ENCODE measurements at regions not wholly inside any gene's neighbourhood (a gene's known extent, or its start where the extent isn't known, plus 50 kb on each side); places are given as distances from the start of the nearest gene placed in this dataset.

DNA sequence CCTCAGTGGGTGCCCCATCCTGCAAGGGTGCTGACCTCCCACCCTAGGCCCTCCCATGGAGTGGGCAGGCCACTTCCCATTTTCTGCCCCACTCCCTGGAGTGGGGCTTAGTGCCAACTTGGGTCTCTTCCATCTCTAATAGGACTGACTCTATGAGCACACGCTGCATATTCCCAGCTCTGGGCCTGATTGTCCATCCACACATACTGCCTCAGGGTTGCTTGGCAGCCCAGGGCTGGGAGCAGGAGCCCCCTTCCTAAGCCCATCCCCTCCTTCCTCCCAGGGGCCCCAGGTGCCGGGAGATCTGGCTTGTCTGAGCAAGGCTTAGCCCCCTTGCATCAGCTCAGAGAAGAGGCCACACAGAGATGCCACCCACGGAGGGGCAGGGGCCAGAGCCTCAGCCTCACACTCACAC lies 55.1 kb downstream of the PJA1 start:
- H3K4me2 ChIP-seq (ENCODE audit: low read length) = no peak overlapping the region
- H3K79me2 ChIP-seq = no peaks in the 10 kb centered on the region
- H3K9me3 ChIP-seq (ENCODE audit: control insufficient read depth, low read length) = no peaks in the 10 kb centered on the region
- peaks cover 38% of the 10 kb centered on the region for H3K4me1 ChIP-seq
- H3K27me3 ChIP-seq (ENCODE audit: control insufficient read depth, insufficient read depth, low read length) = no peaks in the 10 kb centered on the region
- H3K9ac ChIP-seq = no peak overlapping the region
- H3K36me3 ChIP-seq (ENCODE audit: control insufficient read depth, insufficient read depth, low read length) = no peaks in the 10 kb centered on the region
- H2AFZ ChIP-seq = no peak overlapping the region
- TF ChIP-seq, protein P1, sequence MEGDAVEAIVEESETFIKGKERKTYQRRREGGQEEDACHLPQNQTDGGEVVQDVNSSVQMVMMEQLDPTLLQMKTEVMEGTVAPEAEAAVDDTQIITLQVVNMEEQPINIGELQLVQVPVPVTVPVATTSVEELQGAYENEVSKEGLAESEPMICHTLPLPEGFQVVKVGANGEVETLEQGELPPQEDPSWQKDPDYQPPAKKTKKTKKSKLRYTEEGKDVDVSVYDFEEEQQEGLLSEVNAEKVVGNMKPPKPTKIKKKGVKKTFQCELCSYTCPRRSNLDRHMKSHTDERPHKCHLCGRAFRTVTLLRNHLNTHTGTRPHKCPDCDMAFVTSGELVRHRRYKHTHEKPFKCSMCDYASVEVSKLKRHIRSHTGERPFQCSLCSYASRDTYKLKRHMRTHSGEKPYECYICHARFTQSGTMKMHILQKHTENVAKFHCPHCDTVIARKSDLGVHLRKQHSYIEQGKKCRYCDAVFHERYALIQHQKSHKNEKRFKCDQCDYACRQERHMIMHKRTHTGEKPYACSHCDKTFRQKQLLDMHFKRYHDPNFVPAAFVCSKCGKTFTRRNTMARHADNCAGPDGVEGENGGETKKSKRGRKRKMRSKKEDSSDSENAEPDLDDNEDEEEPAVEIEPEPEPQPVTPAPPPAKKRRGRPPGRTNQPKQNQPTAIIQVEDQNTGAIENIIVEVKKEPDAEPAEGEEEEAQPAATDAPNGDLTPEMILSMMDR (IDR thresholded peaks at IDR 0.05) = no peak
- H3K4me3 ChIP-seq (ENCODE audit: low read depth, low read length) = no peak overlapping the region
- H3K27ac ChIP-seq = peak overlapping the region; percentile 63

GRCh38 chrX:69109706-69110105 lies 55.5 kb downstream of the PJA1 start:
- Histone ChIP-seq H3K27ac (peak overlapping the region; percentile 63), H3K4me2 (ENCODE audit: low read length) (no peak overlapping the region), H3K9me3 (ENCODE audit: control insufficient read depth, low read length) (no peaks in the 10 kb centered on the region), H3K9ac (no peak overlapping the region), H3K4me3 (ENCODE audit: low read depth, low read length) (no peak overlapping the region), H3K79me2 (no peaks in the 10 kb centered on the region), H3K4me1 (peaks cover 38% of the 10 kb centered on the region), H3K36me3 (ENCODE audit: control insufficient read depth, insufficient read depth, low read length) (no peaks in the 10 kb centered on the region), H3K27me3 (ENCODE audit: control insufficient read depth, insufficient read depth, low read length) (no peaks in the 10 kb centered on the region), H2AFZ (no peak overlapping the region)
- TF ChIP-seq, protein P1 (IDR thresholded peaks at IDR 0.05) = no peak

DNA sequence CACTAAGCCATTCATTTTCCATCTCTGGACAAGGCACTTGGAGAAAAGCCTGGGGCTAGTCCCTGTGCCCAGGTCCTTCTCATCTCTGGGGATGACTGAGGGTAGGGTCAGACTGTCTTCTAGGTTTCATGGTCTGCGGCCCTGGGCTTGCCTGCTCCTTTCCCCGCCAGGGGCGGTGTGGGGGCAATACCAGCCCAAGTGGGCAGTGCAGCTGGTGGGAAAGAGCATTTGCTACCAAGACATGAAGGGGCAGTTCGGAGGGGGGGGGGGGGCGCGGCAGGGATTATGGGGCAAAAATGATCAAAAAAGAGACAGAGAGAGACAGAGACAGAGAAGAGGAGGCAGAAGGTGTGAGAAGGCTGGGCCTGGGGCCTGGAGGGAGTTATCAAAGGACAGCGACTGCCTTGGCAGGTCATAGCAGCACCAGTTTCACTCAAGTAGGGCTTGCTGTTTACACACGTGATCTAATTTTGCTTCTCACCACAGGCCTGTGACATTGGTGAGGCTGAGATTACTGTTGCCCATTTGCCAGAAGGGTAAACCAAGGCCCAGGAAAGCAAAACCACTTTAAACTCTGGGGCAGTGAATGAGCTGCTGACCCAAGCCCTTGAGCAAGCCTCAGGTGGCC lies 56.1 kb downstream of the PJA1 start:
- TF ChIP-seq, protein P1 (IDR thresholded peaks at IDR 0.05) = no peak

DNA sequence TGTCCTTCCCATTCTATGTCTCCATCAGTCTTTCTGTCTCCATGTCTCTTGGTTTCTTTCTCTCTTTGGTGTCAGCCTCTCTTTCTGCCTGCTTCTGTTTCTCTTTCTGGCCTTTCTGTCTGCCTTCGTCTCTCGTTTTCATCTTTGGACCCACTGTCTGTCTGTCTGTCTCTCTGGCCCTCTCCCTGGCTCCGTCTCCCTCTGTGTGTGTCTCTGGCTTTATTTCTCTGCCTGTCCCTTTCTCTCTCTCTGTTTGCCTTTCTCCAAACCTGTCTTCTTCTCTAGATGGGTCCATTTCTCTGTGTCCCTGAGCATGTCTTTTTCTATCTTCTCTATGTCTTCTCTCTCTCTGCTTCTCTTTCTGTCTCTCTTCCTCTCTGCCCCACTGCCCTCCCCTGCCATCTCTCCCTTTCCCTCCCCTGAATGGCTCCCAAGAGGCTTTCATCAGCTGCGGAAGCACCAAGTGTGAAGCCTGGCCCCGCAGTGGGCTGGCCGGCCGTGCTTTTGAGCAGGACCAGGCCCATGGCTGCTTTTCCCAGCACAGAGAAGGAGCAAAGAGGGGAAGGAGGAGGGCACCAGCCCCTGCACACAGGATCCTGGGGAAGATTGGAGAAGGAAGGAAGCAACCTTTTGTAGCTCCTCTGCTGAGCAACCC lies 57.4 kb downstream of the PJA1 start:
- peaks cover 54% of the 10 kb centered on the region for H3K4me1 ChIP-seq
- TF ChIP-seq, protein P1 (IDR thresholded peaks at IDR 0.05) = no peak

More for the DNA sequence above, 56.1 kb downstream of the PJA1 start:
- H3K9ac ChIP-seq = no peak overlapping the region
- peak overlapping the region; percentile 63 for H3K27ac ChIP-seq
- no peaks in the 10 kb centered on the region for H3K27me3 ChIP-seq (ENCODE audit: control insufficient read depth, insufficient read depth, low read length)
- no peak overlapping the region for H3K4me2 ChIP-seq (ENCODE audit: low read length)
- peaks cover 41% of the 10 kb centered on the region for H3K4me1 ChIP-seq
- no peak overlapping the region for H3K4me3 ChIP-seq (ENCODE audit: low read depth, low read length)
- no peaks in the 10 kb centered on the region for H3K36me3 ChIP-seq (ENCODE audit: control insufficient read depth, insufficient read depth, low read length)
- no peak overlapping the region for H2AFZ ChIP-seq
- H3K9me3 ChIP-seq (ENCODE audit: control insufficient read depth, low read length) = no peaks in the 10 kb centered on the region
- H3K79me2 ChIP-seq = no peaks in the 10 kb centered on the region

More for the DNA sequence above, 57.4 kb downstream of the PJA1 start:
- Histone ChIP-seq H3K9ac (no peak overlapping the region), H3K27ac (peak overlapping the region; percentile 99), H3K36me3 (ENCODE audit: control insufficient read depth, insufficient read depth, low read length) (no peaks in the 10 kb centered on the region), H3K4me3 (ENCODE audit: low read depth, low read length) (no peak overlapping the region), H2AFZ (peak overlapping the region; percentile 53), H3K27me3 (ENCODE audit: control insufficient read depth, insufficient read depth, low read length) (no peaks in the 10 kb centered on the region), H3K9me3 (ENCODE audit: control insufficient read depth, low read length) (no peaks in the 10 kb centered on the region), H3K4me2 (ENCODE audit: low read length) (no peak overlapping the region), H3K79me2 (no peaks in the 10 kb centered on the region)

Data from parathyroid adenoma (tissue), 2 donors.